ENCODE measurements at regions not wholly inside any gene's neighbourhood (a gene's known extent, or its start where the extent isn't known, plus 50 kb on each side); places are given as distances from the start of the nearest gene placed in this dataset.
A peak's percentile ranks its signal among the peaks of the same experiment; 100 is the strongest.

DNA sequence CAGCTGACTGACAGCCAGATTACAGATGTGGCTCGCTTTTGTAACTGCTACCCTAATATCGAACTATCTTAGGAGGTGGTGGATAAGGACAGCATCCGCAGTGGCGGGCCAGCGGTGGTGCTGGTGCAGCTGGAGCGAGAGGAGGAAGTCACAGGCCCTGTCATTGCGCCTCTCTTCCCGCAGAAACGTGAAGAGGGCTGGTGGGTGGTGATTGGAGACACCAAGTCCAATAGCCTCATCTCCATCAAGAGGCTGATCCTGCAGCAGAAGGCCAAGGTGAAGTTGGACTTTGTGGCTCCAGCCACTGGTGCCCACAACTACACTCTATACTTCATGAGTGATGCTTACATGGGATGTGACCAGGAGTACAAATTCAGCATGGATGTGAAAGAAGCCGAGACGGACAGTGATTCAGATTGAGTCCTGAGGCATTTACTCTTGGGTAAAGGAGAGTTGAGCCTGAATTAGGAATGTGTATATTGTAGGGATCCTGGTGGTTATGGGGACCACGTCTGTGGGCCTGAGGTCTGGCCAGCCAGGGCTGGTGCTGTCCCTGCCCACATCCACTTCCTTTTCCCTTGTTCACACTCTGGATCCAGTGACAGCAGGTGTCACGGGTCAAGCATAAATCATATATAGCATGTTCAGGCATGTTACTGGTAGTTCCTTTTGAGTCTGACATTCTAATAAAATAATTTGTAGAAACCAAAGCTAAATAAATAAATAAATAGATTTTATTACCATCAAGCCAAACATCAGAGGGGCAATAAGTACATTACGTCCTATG is 89.0 kb upstream of the SMURF2 start:
- H3K36me3 ChIP-seq: peaks cover 0 to 76% (median 16%) of the 10 kb centered on the region in 9 donors
- H3K27me3 ChIP-seq: no peaks in the 10 kb centered on the region

GRCh38 chr17:64750478-64750877 is 88.4 kb upstream of the SMURF2 start:
- DNase-seq (no peak), ATAC-seq (no peak)
- TF ChIP-seq CTCF (IDR thresholded peaks at IDR 0.05): no peak
- WGBS, 2 donors: 92 to 93% methylated on average over 9 of the region's 9 CpGs
- no peaks in the 10 kb centered on the region for H3K9me3 ChIP-seq
- H3K27me3 ChIP-seq: no peaks in the 10 kb centered on the region
- no peak overlapping the region for H3K4me3 ChIP-seq
- H3K36me3 ChIP-seq: peaks cover 0 to 70% (median 13%) of the 10 kb centered on the region in 9 donors
- no peak overlapping the region for H3K27ac ChIP-seq
- peaks cover 0 to 7% (median 0%) of the 10 kb centered on the region in 9 donors for H3K4me1 ChIP-seq
- intact Hi-C loops (cut with DNase I): loop anchor here in 1 of 10 donors (10.0 kb wide), 1 partner anchor 76 kb away; no protein-coding TSS in a partner anchor

More for the DNA sequence above, 89.0 kb upstream of the SMURF2 start:
- Histone ChIP-seq H3K4me1 (peaks cover 0 to 7% (median 0%) of the 10 kb centered on the region in 9 donors), H3K27ac (no peak overlapping the region), H3K4me3 (no peak overlapping the region), H3K9me3 (no peaks in the 10 kb centered on the region)
- TF ChIP-seq CTCF (IDR thresholded peaks at IDR 0.05): no peak
- intact Hi-C loops (cut with DNase I): loop anchor here in 1 of 10 donors (10.0 kb wide), 1 partner anchor 76 kb away; no protein-coding TSS in a partner anchor
- ATAC-seq: no peak
- WGBS, 2 donors: 91 to 93% methylated on average over 13 to 14 of the region's 14 CpGs
- no peak for DNase-seq

GRCh38 chr17:64749306-64749705 is 87.2 kb upstream of the SMURF2 start:
- ATAC-seq (no peak), DNase-seq (no peak)
- Histone ChIP-seq H3K27me3 (no peaks in the 10 kb centered on the region), H3K9me3 (no peaks in the 10 kb centered on the region), H3K36me3 (peaks cover 0 to 59% (median 10%) of the 10 kb centered on the region in 9 donors), H3K4me3 (no peak overlapping the region), H3K4me1 (peaks cover 0 to 7% (median 0%) of the 10 kb centered on the region in 9 donors), H3K27ac (peak overlapping the region in 1 of 10 donors; percentile 84)
- 93 to 95% methylated on average over 4 of the region's 4 CpGs for WGBS, 2 donors
- TF ChIP-seq CTCF (IDR thresholded peaks at IDR 0.05): no peak
- intact Hi-C loops (cut with DNase I): no loop called here

DNA sequence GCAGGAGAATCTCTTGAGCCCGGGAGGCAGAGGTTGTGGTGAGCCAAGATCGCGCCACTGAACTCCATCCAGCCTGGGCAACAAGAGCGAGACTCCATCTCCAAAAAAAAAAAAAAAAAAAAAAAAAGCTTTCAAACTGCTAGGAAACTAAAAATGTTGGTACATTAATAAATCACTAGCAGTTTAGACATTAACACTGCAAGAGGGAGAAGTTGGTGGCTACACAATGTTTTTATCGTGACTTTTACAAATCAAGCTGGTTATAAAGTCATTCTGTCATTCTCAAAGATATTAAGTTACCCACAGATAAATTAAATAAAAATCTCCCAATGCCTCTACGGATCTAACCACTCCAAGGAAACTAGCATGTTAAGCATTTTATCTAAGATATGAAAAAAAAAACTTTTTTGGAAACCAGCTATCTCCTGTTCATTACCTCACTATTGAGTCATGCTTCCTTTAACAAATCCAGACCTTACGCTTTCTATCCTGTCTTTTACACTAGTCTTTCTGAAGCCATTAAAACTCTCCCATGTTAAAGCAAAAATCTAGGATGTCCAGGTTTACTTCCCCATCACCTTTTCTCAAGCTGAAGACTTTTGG is 85.9 kb upstream of the SMURF2 start:
- Histone ChIP-seq H3K27ac (peak overlapping the region in 8 of 10 donors; percentile 26 to 84 (median 46)), H3K9me3 (no peaks in the 10 kb centered on the region), H3K36me3 (peaks cover 0 to 46% (median 8%) of the 10 kb centered on the region in 9 donors), H3K4me1 (peaks cover 0 to 7% (median 0%) of the 10 kb centered on the region in 9 donors), H3K4me3 (no peak overlapping the region), H3K27me3 (no peaks in the 10 kb centered on the region)
- WGBS, 2 donors: 75 to 77% methylated on average over 7 of the region's 7 CpGs
- intact Hi-C loops (cut with DNase I): no loop called here
- no peak for TF ChIP-seq CTCF (IDR thresholded peaks at IDR 0.05)
- ATAC-seq (peak in 6 of 8 donors; percentile 28 to 80 (median 60)), DNase-seq (no peak)
